ENCODE measurements at regions not wholly inside any gene's neighbourhood (a gene's known extent, or its start where the extent isn't known, plus 50 kb on each side); places are given as distances from the start of the nearest gene placed in this dataset.

DNA sequence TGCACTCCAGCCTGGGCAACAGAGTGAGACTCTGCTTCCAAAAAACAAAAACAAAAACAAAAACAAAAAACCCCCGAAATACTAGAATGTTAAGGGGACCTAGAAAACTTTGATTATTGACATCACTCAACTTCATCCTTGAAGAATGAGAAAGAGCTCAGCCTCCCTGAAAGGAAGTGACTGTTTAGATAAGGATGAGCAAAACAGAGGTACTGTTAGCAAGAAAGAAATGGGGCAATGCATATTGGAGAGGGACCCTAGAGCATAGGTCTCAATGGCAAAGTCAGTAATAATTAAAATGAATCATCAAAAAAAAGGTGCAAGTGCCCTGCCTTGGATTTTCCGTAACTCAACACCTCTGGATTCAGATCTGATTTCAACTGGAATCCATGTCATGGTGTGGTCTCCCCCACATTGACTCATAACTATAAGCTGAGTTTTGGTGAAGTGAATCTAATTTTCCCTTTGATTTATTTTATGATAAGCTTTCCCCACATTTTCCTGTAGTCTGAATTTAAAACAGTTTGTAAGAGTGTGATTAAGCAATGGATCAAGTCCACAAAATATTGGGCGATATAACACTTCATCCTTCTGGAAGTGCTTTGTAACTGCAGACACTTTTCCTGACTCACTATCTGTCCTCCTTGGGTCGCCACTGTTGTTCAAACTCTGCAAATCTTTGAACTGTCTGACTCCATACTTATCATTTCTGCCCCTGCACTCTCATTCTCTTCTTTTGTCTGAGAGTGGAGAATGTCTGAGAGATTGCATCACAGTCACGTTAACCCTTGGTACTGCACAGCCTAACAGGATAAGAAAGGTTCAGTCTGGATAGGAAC lies 224.8 kb upstream of the LYZL1 start:
- TF ChIP-seq CTCF (IDR thresholded peaks at IDR 0.05) (no peak), POLR2AphosphoS5 (IDR thresholded peaks at IDR 0.05; ENCODE audit: insufficient read depth in 1 of 2, low read depth in 1 of 2) (no peak)
